ENCODE measurements at regions not wholly inside any gene's neighbourhood (a gene's known extent, or its start where the extent isn't known, plus 50 kb on each side); places are given as distances from the start of the nearest gene placed in this dataset.

GRCh38 chr14:34190717-34191116, 239.8 kb upstream of the EGLN3 start:
- Histone ChIP-seq H3K27ac (ENCODE audit: extremely low read depth, low read depth, low read length) (no peak overlapping the region), H4K20me1 (replicated peaks; ENCODE audit: control insufficient read depth, insufficient read depth, low read length) (no peaks in the 10 kb centered on the region), H3K27me3 (ENCODE audit: control insufficient read depth in 2 of 2, insufficient read depth in 2 of 2, low read length in 2 of 2) (peaks cover 0 to 4% of the 10 kb centered on the region in 2 experiments; a peak in 2 of 5 replicates), H3K9ac (ENCODE audit: insufficient read depth in 1 of 2, low read depth in 2 of 2, low read length in 2 of 2) (no peak overlapping the region), H3K4me2 (ENCODE audit: insufficient read depth, low read length) (no peak overlapping the region), H3K4me3 (no peak overlapping the region), H3K4me1 (replicated peaks in 1 of 2; ENCODE audit: control insufficient read depth in 2 of 2, insufficient read depth in 2 of 2, low read length in 2 of 2) (no peaks in the 10 kb centered on the region), H3K79me2 (ENCODE audit: control insufficient read depth, insufficient read depth, low read length) (no peaks in the 10 kb centered on the region), H2AFZ (ENCODE audit: low read depth, low read length) (no peak overlapping the region), H3K36me3 (ENCODE audit: control insufficient read depth, insufficient read depth, low read length) (no peaks in the 10 kb centered on the region), H3K9me3 (replicated peaks; ENCODE audit: control insufficient read depth, insufficient read depth, low read depth, low read length) (no peaks in the 10 kb centered on the region), H3K9me1 (ENCODE audit: control insufficient read depth, insufficient read depth, low read length) (no peaks in the 10 kb centered on the region)
- TF ChIP-seq DACH1 (IDR thresholded peaks at IDR 0.05; ENCODE audit: partially characterized antibody) (no peak), U2AF2 (optimal IDR thresholded peaks at IDR 0.05; ENCODE audit: low read depth, low read length) (no peak), TBL1XR1 (IDR thresholded peaks at IDR 0.05; ENCODE audit: low read length in 2 of 2) (no peak)
- in situ Hi-C loops (cut with MboI) = no loop called here
- ChIA-PET POLR2A (interaction anchor here (0.6 kb wide), 1 partner anchor 144 kb away, joined by 3 read pairs; no protein-coding TSS in a partner anchor), CTCF (ENCODE audit: low intra/inter-chr PET ratio) (no interaction called here)
- FAIRE-seq (no peak), DNase-seq (ENCODE audit: extremely low read depth in 1 of 4, low spot score in 3 of 4) (no peak), ATAC-seq (no peak)
- intact Hi-C loops (cut with micrococcal nuclease) = no loop called here
- BruUV-seq (replicated peaks) = no TSS peak
- WGBS (ENCODE audit: insufficient coverage, low coverage, missing lambda C conversion rate) = 2% methylated on average over 4 of the region's 4 CpGs

- H3K79me2 ChIP-seq (ENCODE audit: control insufficient read depth, insufficient read depth, low read length) = no peaks in the 10 kb centered on the region
- ATAC-seq = no peak
- no peaks in the 10 kb centered on the region for H3K9me3 ChIP-seq (replicated peaks; ENCODE audit: control insufficient read depth, insufficient read depth, low read depth, low read length)
- no peak for FAIRE-seq
- intact Hi-C loops (cut with micrococcal nuclease) = no loop called here
- in situ Hi-C loops (cut with MboI) = no loop called here
- DNase-seq (ENCODE audit: extremely low read depth in 1 of 4, low spot score in 3 of 4) = no peak
- no peak overlapping the region for H3K9ac ChIP-seq (ENCODE audit: insufficient read depth in 1 of 2, low read depth in 2 of 2, low read length in 2 of 2)
- 6% methylated on average over 3 of the region's 3 CpGs for WGBS (ENCODE audit: insufficient coverage, low coverage, missing lambda C conversion rate)
- no peaks in the 10 kb centered on the region for H4K20me1 ChIP-seq (replicated peaks; ENCODE audit: control insufficient read depth, insufficient read depth, low read length)
- no peaks in the 10 kb centered on the region for H3K4me1 ChIP-seq (replicated peaks in 1 of 2; ENCODE audit: control insufficient read depth in 2 of 2, insufficient read depth in 2 of 2, low read length in 2 of 2)
- H3K4me3 ChIP-seq = no peak overlapping the region
- H3K9me1 ChIP-seq (ENCODE audit: control insufficient read depth, insufficient read depth, low read length) = no peaks in the 10 kb centered on the region
- POLR2A ChIA-PET = no interaction called here
- no peak for TF ChIP-seq ZBTB5 (IDR thresholded peaks at IDR 0.05)
- TF ChIP-seq, protein P1, sequence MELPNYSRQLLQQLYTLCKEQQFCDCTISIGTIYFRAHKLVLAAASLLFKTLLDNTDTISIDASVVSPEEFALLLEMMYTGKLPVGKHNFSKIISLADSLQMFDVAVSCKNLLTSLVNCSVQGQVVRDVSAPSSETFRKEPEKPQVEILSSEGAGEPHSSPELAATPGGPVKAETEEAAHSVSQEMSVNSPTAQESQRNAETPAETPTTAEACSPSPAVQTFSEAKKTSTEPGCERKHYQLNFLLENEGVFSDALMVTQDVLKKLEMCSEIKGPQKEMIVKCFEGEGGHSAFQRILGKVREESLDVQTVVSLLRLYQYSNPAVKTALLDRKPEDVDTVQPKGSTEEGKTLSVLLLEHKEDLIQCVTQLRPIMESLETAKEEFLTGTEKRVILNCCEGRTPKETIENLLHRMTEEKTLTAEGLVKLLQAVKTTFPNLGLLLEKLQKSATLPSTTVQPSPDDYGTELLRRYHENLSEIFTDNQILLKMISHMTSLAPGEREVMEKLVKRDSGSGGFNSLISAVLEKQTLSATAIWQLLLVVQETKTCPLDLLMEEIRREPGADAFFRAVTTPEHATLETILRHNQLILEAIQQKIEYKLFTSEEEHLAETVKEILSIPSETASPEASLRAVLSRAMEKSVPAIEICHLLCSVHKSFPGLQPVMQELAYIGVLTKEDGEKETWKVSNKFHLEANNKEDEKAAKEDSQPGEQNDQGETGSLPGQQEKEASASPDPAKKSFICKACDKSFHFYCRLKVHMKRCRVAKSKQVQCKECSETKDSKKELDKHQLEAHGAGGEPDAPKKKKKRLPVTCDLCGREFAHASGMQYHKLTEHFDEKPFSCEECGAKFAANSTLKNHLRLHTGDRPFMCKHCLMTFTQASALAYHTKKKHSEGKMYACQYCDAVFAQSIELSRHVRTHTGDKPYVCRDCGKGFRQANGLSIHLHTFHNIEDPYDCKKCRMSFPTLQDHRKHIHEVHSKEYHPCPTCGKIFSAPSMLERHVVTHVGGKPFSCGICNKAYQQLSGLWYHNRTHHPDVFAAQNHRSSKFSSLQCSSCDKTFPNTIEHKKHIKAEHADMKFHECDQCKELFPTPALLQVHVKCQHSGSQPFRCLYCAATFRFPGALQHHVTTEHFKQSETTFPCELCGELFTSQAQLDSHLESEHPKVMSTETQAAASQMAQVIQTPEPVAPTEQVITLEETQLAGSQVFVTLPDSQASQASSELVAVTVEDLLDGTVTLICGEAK (IDR thresholded peaks at IDR 0.05) = peak; percentile 58
- TF ChIP-seq, protein P1 (CRISPR knock-in tag; IDR thresholded peaks at IDR 0.05) = no peak
- no peak overlapping the region for H3K4me2 ChIP-seq (ENCODE audit: insufficient read depth, low read length)
- no peak overlapping the region for H3K27ac ChIP-seq (ENCODE audit: extremely low read depth, low read depth, low read length)
- no peaks in the 10 kb centered on the region for H3K36me3 ChIP-seq (ENCODE audit: control insufficient read depth, insufficient read depth, low read length)
- CTCF ChIA-PET (ENCODE audit: low intra/inter-chr PET ratio) = no interaction called here
- BruUV-seq (replicated peaks) = no TSS peak
- H3K27me3 ChIP-seq (ENCODE audit: control insufficient read depth in 2 of 2, insufficient read depth in 2 of 2, low read length in 2 of 2) = peaks cover 0 to 4% of the 10 kb centered on the region in 2 experiments; a peak in 2 of 5 replicates
- no peak overlapping the region for H2AFZ ChIP-seq (ENCODE audit: low read depth, low read length)
Measured at GRCh38 chr14:34189866-34190265, 239.0 kb upstream of the EGLN3 start.

Measured in K562 (cell line).